Lung (tissue), 11 donors: ENCODE measurements at regions not wholly inside any gene's neighbourhood (a gene's known extent, or its start where the extent isn't known, plus 50 kb on each side); places are given as distances from the start of the nearest gene placed in this dataset.

Experiments
- ATAC-seq: fragments of 200-7000 bp; cut with Tn5 transposase; one replicate; pipeline ENCODE4 v1.9.1; 2020; ENCODE audit warnings: moderate number of reproducible peaks; ENCODE audit not compliant: insufficient read depth, low FRiP score
- DNase-seq, 3 donors: peaks; one replicate each; pipeline ENCODE4 v3.0.0-alpha.2; 2013 to 2017
- H3K27ac ChIP-seq, 2 donors: one replicate each; pipeline ENCODE4 v1.5.1; 2013; ENCODE audit warnings: mild to moderate bottlenecking in 2 of 2, moderate library complexity in 2 of 2, control low read depth in 1 of 2, inconsistent platforms in 1 of 2, low read depth in 1 of 2, low read length in 1 of 2
- H3K27me3 ChIP-seq, 3 donors: one replicate each; pipeline ENCODE4 v1.5.1; 2013; ENCODE audit warnings: low read length in 2 of 3; ENCODE audit not compliant: control insufficient read depth in 3 of 3, insufficient read depth in 3 of 3
- H3K36me3 ChIP-seq, 4 donors: one replicate each; pipeline ENCODE4 v1.5.1; 2013; ENCODE audit warnings: low read length in 4 of 4, mild to moderate bottlenecking in 1 of 4, moderate library complexity in 1 of 4; ENCODE audit not compliant: control insufficient read depth in 4 of 4, insufficient read depth in 4 of 4
- H3K4me1 ChIP-seq, 5 donors: one replicate each; pipeline ENCODE4 v1.5.1; 2013; ENCODE audit warnings: low read length in 5 of 5, mild to moderate bottlenecking in 2 of 5, moderate library complexity in 1 of 5; ENCODE audit not compliant: control insufficient read depth in 5 of 5, insufficient read depth in 5 of 5
- H3K4me3 ChIP-seq: one replicate; pipeline ENCODE4 v1.5.1; 2013; ENCODE audit warnings: mild to moderate bottlenecking, control low read depth, moderate library complexity
- H3K9ac ChIP-seq, 2 donors: one replicate each; pipeline ENCODE4 v1.5.1; 2013; ENCODE audit warnings: low read length in 2 of 2, control low read depth in 1 of 2; ENCODE audit not compliant: insufficient read depth in 1 of 2
- H3K9me3 ChIP-seq, 4 donors: one replicate each; pipeline ENCODE4 v1.5.1; 2013; ENCODE audit warnings: low read length in 3 of 4, mild to moderate bottlenecking in 1 of 4, moderate library complexity in 1 of 4; ENCODE audit not compliant: control insufficient read depth in 4 of 4, insufficient read depth in 3 of 4
- CTCF ChIP-seq: IDR thresholded peaks from 2 replicates; pipeline ENCODE4 v1.5.1; 2012; ENCODE audit warnings: mild to moderate bottlenecking; ENCODE audit errors: control extremely low read depth, extremely low read depth
- WGBS, 2 donors: extraction: QIAGEN DNeasy Blood & Tissue Kit; methylation state at CpG; one replicate each; pipeline ENCODE4 v1.1.7; 2013; 5-methylcytosine and 5-hydroxymethylcytosine counted together
- donor health status: control.
- donor health status: control.
- donor health status: Bipolar disorder and iron deficiency.
- donor health status: healthy.
- donor health status: DM: yes; HTN: yes; CAD: no.

DNA sequence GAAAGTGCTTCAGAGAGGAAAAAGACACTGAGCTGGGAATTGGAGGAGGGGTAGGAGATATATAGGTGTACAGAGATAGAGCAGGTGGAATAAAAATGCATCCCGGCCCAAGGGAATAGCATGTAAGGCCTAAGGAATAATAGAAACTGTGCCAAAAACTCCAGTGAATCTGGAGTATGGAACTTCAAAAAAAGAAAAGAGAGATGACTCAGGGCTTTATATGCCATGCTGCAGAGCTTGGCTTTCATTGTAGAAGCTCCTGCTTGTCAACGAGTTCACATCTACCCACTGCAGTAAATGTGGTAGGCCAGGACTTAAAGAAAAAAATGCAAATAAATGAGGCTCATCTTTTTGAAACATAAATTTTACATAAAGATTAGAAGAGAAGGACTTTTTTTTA lies 131.8 kb downstream of the MREG start:
- H3K4me1 ChIP-seq, result peaks cover 0 to 43% (median 9%) of the 10 kb centered on the region in 5 donors
- no peak for ATAC-seq
- 86 to 89% methylated on average over 2 of the region's 2 CpGs for WGBS, 2 donors
- no peak overlapping the region for H3K4me3 ChIP-seq
- DNase-seq, result no peak
- H3K36me3 ChIP-seq, result no peaks in the 10 kb centered on the region
- H3K27ac ChIP-seq, result no peak overlapping the region
- H3K27me3 ChIP-seq, result no peaks in the 10 kb centered on the region
- TF ChIP-seq CTCF, result no peak
- H3K9ac ChIP-seq, result no peak overlapping the region
- H3K9me3 ChIP-seq, result peaks cover 0 to 5% (median 2%) of the 10 kb centered on the region in 4 donors

GRCh38 chr2:215880970-215881369 lies 132.4 kb downstream of the MREG start:
- Histone ChIP-seq H3K27me3 (no peaks in the 10 kb centered on the region), H3K9ac (no peak overlapping the region), H3K36me3 (no peaks in the 10 kb centered on the region), H3K27ac (no peak overlapping the region), H3K4me3 (no peak overlapping the region), H3K4me1 (peaks cover 0 to 45% (median 9%) of the 10 kb centered on the region in 5 donors), H3K9me3 (peaks cover 0 to 5% (median 2%) of the 10 kb centered on the region in 4 donors)
- no peak for TF ChIP-seq CTCF
- ATAC-seq (no peak), DNase-seq (no peak)
- 74 to 84% methylated on average over 4 of the region's 4 CpGs for WGBS, 2 donors

DNA sequence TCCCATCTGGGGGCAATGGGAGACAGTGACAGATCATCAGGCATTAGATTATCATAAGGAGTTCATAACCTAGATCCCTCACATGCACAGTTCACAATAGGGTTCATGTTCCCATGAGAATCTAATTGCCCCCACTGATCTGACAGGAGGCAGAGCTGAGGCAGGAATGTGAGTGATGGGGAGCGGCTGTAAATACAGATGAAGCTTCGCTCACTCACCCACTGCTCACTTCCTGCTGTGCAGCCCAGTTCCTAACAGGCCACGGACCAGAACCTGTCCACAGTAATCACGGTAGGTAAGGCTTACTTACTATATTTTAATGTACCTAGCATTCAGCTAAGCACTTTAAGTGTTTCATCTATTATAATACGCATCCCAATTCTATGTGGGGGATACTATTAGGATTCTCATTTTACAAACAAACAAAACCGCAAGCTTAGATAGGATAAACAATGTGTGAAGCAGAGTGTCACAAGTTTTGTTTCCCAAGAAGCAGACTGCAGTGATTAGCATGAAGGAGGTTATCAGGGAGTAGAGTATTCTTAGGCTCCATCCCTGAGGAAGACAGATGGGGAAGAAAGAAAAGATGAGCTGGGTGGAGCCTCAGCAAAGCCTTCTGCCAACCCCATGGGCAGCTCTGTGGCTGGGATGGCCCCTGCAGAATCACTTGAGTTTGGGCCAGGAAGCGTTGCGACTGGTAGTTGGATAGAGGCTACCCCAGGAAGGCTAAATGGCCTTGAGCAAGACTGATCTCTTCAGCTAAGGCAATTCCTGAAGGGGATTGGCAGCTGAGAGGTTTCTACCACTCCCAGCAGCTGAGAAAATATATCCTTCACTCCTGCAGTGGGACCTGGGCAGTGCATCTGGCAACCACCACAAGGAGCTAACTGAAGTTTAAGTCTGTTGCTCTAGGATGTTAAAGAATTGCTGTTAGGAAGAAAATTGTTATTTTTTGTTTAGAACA lies 133.1 kb downstream of the MREG start:
- Histone ChIP-seq H3K27ac (no peak overlapping the region), H3K36me3 (no peaks in the 10 kb centered on the region), H3K9me3 (peaks cover 0 to 5% (median 2%) of the 10 kb centered on the region in 4 donors), H3K4me1 (peaks cover 0 to 43% (median 9%) of the 10 kb centered on the region in 5 donors), H3K4me3 (no peak overlapping the region), H3K27me3 (no peaks in the 10 kb centered on the region), H3K9ac (no peak overlapping the region)
- 82 to 90% methylated on average over 8 of the region's 8 CpGs for WGBS, 2 donors
- DNase-seq (peak in 1 of 3 donors; percentile 33), ATAC-seq (no peak)
- TF ChIP-seq CTCF, result no peak
